GM12878 (cell line): ENCODE measurements at regions not wholly inside any gene's neighbourhood (a gene's known extent, or its start where the extent isn't known, plus 50 kb on each side); places are given as distances from the start of the nearest gene placed in this dataset.

Experiments
- E4F1 ChIP-seq: fragments of 450-650 bp; IDR thresholded peaks from 2 replicates; pipeline ENCODE4 v1.6.1; 2018; ENCODE audit warnings: borderline replicate concordance, mild to moderate bottlenecking; ENCODE audit not compliant: partially characterized antibody
- HSF1 ChIP-seq: fragments of 150-350 bp; IDR thresholded peaks from 2 replicates; pipeline ENCODE4 v1.6.1; 2014; ENCODE audit warnings: mild to moderate bottlenecking, low read depth, low read length
- NFXL1 ChIP-seq: fragments of 450-650 bp; IDR thresholded peaks from 2 replicates; pipeline ENCODE4 v1.6.1; 2017; ENCODE audit warnings: antibody characterized with exemption, mild to moderate bottlenecking, borderline replicate concordance
- PAX8 ChIP-seq: fragments of 450-650 bp; IDR thresholded peaks from 2 replicates; pipeline ENCODE4 v1.6.1; 2017; ENCODE audit warnings: mild to moderate bottlenecking, moderate library complexity
- REST ChIP-seq: IDR thresholded peaks from 2 replicates; pipeline ENCODE4 v1.6.1; 2012; ENCODE audit warnings: mild to moderate bottlenecking, low read depth, low read length
- SPI1 ChIP-seq: IDR thresholded peaks from 2 replicates; pipeline ENCODE4 v1.6.1; 2011; ENCODE audit warnings: low read depth, mild to moderate bottlenecking, low read length, moderate library complexity, borderline replicate concordance; ENCODE audit not compliant: insufficient read depth
- TCF3 ChIP-seq: IDR thresholded peaks from 2 replicates; pipeline ENCODE4 v1.6.1; 2012; ENCODE audit warnings: low read depth, mild to moderate bottlenecking, low read length, borderline replicate concordance; ENCODE audit not compliant: insufficient read depth

GRCh38 chr17:77450742-77451244, 310.0 kb downstream of the SEC14L1 start (continued):
- TF ChIP-seq HSF1 (no peak), E4F1 (no peak), REST (no peak), TCF3 (no peak), PAX8 (no peak), NFXL1 (no peak), SPI1 (no peak)
